Muscle of leg (tissue), 3 donors: ENCODE measurements at regions not wholly inside any gene's neighbourhood (a gene's known extent, or its start where the extent isn't known, plus 50 kb on each side); places are given as distances from the start of the nearest gene placed in this dataset.

Experiments
- DNase-seq: peaks from one replicate; pipeline ENCODE4 v3.0.0; 2013
- H3K27ac ChIP-seq: one replicate; pipeline ENCODE4 v1.5.1; 2013; ENCODE audit warnings: mild to moderate bottlenecking, low read length, control low read depth
- H3K27me3 ChIP-seq: one replicate; pipeline ENCODE4 v1.6.1; 2013; ENCODE audit warnings: low read length; ENCODE audit not compliant: control insufficient read depth, insufficient read depth
- H3K36me3 ChIP-seq: one replicate; pipeline ENCODE4 v1.6.1; 2013; ENCODE audit warnings: low read length; ENCODE audit not compliant: control insufficient read depth, insufficient read depth
- H3K4me1 ChIP-seq: one replicate; pipeline ENCODE4 v1.6.1; 2013; ENCODE audit warnings: low read length; ENCODE audit not compliant: control insufficient read depth, insufficient read depth
- H3K4me3 ChIP-seq: one replicate; pipeline ENCODE4 v1.5.1; 2013; ENCODE audit warnings: low read length, control low read depth
- H3K9me3 ChIP-seq: replicated peaks from 2 replicates; pipeline ENCODE4 v1.6.1; 2013; ENCODE audit warnings: low read depth, low read length; ENCODE audit not compliant: control insufficient read depth
- WGBS: methylation state at CpG from one replicate; pipeline ENCODE4 v1.1.5; 2013; ENCODE audit warnings: missing lambda C conversion rate; ENCODE audit not compliant: insufficient coverage; 5-methylcytosine and 5-hydroxymethylcytosine counted together

DNA sequence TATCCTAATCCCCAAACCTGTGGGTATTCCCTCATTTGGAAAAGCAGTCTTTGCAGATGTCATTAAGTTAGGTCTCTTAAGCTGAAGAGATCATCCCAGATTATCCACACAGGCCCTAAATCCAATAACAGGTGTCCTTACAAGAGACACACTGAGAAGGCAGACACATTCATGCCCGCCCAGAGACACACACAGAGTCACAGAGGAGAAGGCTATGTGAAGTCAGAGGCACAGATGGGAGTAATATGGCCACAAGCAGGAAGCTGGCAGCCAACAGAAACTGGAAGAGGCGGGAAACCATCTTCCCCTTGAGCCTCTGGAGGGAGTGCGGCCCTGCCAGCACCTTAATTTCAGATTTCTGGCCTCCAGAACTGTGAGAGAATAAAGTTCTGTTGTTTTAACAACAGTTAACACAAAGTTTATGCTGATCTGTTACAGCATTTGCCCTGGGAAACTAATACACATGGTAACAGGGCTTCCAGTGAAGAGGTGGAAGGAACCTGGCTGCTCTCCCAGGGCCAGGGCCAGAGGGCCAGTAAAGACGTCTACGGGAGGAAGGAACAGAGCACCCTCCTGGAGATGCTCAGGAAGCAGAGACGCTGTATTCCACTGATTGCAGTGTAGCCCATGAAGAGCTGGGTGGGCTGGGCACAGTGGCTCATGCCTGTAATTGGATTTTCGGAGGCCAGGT is 217.5 kb downstream of the GLI2 start:
- H3K4me1 ChIP-seq: peaks cover 40% of the 10 kb centered on the region
- peak; percentile 63 for DNase-seq
- no peaks in the 10 kb centered on the region for H3K27me3 ChIP-seq
- H3K27ac ChIP-seq: peak overlapping the region; percentile 35
- H3K9me3 ChIP-seq: no peaks in the 10 kb centered on the region
- no peak overlapping the region for H3K4me3 ChIP-seq
- H3K36me3 ChIP-seq: peaks cover 31% of the 10 kb centered on the region
- 32% methylated on average over 5 of the region's 7 CpGs for WGBS

DNA sequence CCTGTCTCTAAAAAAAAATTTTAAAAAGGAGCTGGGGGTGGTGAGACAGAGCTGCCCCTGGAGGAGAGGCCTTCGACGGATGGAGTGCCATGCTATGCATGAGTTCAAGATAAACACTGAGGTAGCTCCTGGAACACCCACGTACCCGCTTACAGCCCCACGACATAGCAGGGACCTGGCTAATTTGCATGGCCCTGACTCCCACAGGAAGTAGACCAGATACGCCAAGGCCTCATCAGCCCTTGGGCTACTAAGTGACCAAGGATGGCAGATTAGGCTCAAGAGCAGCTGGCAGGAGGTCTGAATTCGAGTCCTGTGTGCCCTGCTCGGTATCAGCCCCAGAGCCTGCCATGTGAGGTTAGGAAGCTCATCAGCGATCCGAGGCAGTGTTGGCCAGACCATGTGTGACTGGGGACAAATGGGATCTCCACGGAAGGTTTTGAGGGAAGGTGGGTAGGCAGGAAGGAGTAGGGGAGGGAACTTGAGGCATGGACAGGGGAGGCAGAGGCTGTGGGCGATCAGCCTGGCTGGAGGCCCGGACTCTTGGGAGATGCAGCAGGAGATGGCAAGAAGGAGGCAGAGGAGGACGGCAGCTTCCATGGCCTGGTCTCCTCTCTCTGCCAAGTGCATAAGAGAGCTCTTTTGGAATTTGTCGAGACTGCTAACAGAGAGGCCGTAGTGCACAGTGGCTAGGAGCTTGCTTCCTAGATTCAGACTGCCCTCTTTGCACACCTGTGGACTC is 218.3 kb downstream of the GLI2 start:
- WGBS: 75% methylated on average over 15 of the region's 16 CpGs
- DNase-seq: no peak

GRCh38 chr2:120954939-120955338 is 219.3 kb downstream of the GLI2 start:
- peaks cover 41% of the 10 kb centered on the region for H3K4me1 ChIP-seq
- no peak overlapping the region for H3K4me3 ChIP-seq
- H3K27me3 ChIP-seq: no peaks in the 10 kb centered on the region
- no peaks in the 10 kb centered on the region for H3K9me3 ChIP-seq
- DNase-seq: no peak
- peaks cover 28% of the 10 kb centered on the region for H3K36me3 ChIP-seq
- 50% methylated on average over 2 of the region's 8 CpGs for WGBS
- H3K27ac ChIP-seq: no peak overlapping the region

More for the DNA sequence above, 218.3 kb downstream of the GLI2 start:
- H3K4me1 ChIP-seq: peaks cover 46% of the 10 kb centered on the region
- no peaks in the 10 kb centered on the region for H3K9me3 ChIP-seq
- H3K36me3 ChIP-seq: peaks cover 31% of the 10 kb centered on the region
- H3K27me3 ChIP-seq: no peaks in the 10 kb centered on the region
- H3K27ac ChIP-seq: no peak overlapping the region
- H3K4me3 ChIP-seq: no peak overlapping the region

- no peak overlapping the region for H3K4me3 ChIP-seq
- H3K27me3 ChIP-seq: no peaks in the 10 kb centered on the region
- H3K9me3 ChIP-seq: no peaks in the 10 kb centered on the region
- WGBS: 72% methylated on average over 7 of the region's 8 CpGs
- H3K4me1 ChIP-seq: peaks cover 40% of the 10 kb centered on the region
- peaks cover 28% of the 10 kb centered on the region for H3K36me3 ChIP-seq
- DNase-seq: no peak
- no peak overlapping the region for H3K27ac ChIP-seq
Measured at GRCh38 chr2:120955427-120955826, 219.8 kb downstream of the GLI2 start.

- H3K9me3 ChIP-seq: no peaks in the 10 kb centered on the region
- H3K4me1 ChIP-seq: peaks cover 40% of the 10 kb centered on the region
- no peak for DNase-seq
- H3K4me3 ChIP-seq: no peak overlapping the region
- 92% methylated on average over 9 of the region's 14 CpGs for WGBS
- no peak overlapping the region for H3K27ac ChIP-seq
- peaks cover 3% of the 10 kb centered on the region for H3K27me3 ChIP-seq
- peaks cover 31% of the 10 kb centered on the region for H3K36me3 ChIP-seq
Measured at GRCh38 chr2:120956486-120957156, 221.0 kb downstream of the GLI2 start.

GRCh38 chr2:120957905-120958304 is 222.2 kb downstream of the GLI2 start:
- Histone ChIP-seq H3K27ac (no peak overlapping the region), H3K36me3 (peaks cover 29% of the 10 kb centered on the region), H3K4me3 (no peak overlapping the region), H3K27me3 (peaks cover 3% of the 10 kb centered on the region), H3K9me3 (no peaks in the 10 kb centered on the region), H3K4me1 (peaks cover 31% of the 10 kb centered on the region)
- 49% methylated on average over 5 of the region's 5 CpGs for WGBS
- DNase-seq: no peak

DNA sequence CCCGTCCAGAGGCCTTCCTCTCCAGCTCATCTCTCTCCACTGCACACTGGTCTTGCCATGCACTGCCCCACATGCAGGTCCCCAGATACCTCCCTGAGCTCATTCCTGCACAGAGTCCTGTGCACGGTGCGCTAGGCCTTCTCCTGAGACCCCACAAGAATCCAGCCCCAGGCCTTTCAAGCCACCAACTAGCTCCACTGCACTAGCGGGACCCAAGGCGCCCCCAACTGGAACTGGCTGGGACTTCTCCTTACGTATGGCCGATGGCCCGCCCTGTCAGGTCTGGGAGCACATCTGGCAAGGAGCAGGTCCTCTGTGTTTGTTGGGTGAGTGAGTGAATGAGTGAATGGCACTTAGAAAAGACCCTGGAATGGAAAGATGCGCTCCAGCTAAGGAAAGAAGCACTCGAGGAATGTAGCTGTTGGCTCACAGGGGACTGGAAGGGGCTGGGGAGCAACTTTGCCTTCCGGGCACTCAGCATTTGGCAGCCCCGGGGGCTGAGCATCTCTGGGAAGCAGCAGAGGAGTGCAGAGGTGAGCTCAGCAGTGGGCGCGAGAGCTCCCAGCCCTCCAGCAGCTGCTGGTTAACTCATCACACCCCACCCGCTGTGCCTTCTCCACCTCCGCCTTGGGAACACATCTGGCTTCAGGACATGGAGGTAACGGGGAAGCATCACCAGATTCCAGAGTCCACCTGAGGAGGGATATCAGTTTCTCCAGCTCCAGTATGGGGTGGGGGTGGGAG is 223.1 kb downstream of the GLI2 start:
- Histone ChIP-seq H3K4me3 (no peak overlapping the region), H3K36me3 (peaks cover 34% of the 10 kb centered on the region), H3K4me1 (peaks cover 24% of the 10 kb centered on the region), H3K27ac (peak overlapping the region; percentile 25), H3K9me3 (no peaks in the 10 kb centered on the region), H3K27me3 (peaks cover 3% of the 10 kb centered on the region)
- DNase-seq: peak; percentile 40
- 54% methylated on average over 12 of the region's 17 CpGs for WGBS

DNA sequence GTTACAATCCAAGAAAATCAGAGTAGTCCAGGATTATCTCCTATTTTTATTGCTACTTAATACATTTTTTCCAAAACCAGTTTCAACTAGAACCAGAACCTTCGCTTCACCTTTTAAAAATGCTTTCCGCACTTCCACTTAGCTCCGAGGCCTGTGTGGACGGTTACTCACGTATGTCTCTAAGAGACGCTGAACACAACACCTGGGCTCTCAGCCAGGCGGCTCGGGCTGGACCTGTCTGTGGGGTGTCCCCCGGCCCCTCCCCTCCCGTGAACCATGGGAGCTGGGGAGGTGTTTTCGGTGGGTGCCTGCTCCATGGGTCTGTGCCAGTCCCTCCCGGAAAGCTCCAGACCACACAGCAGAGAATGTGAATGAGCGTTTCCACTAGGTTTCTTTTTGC is 223.8 kb downstream of the GLI2 start:
- H3K4me1 ChIP-seq: peaks cover 30% of the 10 kb centered on the region
- peaks cover 3% of the 10 kb centered on the region for H3K27me3 ChIP-seq
- DNase-seq: peak; percentile 87
- no peak overlapping the region for H3K4me3 ChIP-seq
- no peaks in the 10 kb centered on the region for H3K9me3 ChIP-seq
- peaks cover 35% of the 10 kb centered on the region for H3K36me3 ChIP-seq
- peak overlapping the region; percentile 25 for H3K27ac ChIP-seq
- WGBS: 29% methylated on average over 4 of the region's 13 CpGs

DNA sequence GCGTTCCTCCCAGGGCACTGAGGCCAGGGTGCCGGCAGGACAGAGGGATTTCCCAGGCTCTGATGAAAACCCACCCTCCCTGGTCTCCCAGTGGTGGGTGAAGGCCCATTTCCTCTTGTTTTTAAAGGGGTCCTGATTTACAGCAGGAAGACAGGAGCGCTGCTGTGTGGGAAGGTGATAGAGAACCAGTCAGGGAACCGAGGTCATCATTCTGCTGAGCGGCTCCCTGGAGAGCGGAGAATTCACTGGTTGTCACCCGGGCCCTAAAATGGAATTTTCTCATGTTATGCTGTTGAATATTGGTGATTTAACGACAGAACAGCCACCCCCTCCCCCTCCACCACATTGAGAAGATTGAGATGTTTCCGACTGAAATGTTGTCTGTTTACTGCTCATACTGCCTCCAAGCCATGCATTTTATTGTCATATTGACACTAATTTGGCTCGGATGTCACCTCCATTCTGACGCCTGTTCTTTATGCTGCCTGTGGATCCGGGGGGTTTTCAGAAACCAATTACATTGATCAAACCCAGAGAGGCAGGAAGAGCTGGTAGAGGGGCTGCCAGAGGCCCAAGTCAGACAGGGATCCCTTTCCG is 225.2 kb downstream of the GLI2 start:
- DNase-seq: no peak
- no peak overlapping the region for H3K4me3 ChIP-seq
- H3K4me1 ChIP-seq: peaks cover 33% of the 10 kb centered on the region
- peaks cover 29% of the 10 kb centered on the region for H3K36me3 ChIP-seq
- 68% methylated on average over 4 of the region's 13 CpGs for WGBS
- H3K9me3 ChIP-seq: no peaks in the 10 kb centered on the region
- no peak overlapping the region for H3K27ac ChIP-seq
- peaks cover 3% of the 10 kb centered on the region for H3K27me3 ChIP-seq
